HG03039 (cell line): ENCODE measurements at regions not wholly inside any gene's neighbourhood (a gene's known extent, or its start where the extent isn't known, plus 50 kb on each side); places are given as distances from the start of the nearest gene placed in this dataset.

Source experiments
- ATAC-seq: cut with Tn5 transposase; IDR thresholded peaks from one replicate; pipeline ENCODE4 v1.9.1; 2021; ENCODE audit warnings: mild to moderate bottlenecking, moderate library complexity; ENCODE audit not compliant: unreplicated experiment

- no peak for ATAC-seq
These were observed 57.2 kb upstream of the PRDM11 start for GRCh38 chr11:45089251-45089650.

GRCh38 chr11:45089676-45090499 is 56.6 kb upstream of the PRDM11 start:
- no peak for ATAC-seq

GRCh38 chr11:45090607-45091006 is 55.8 kb upstream of the PRDM11 start:
- no peak for ATAC-seq

- no peak for ATAC-seq
These were observed 54.7 kb upstream of the PRDM11 start for GRCh38 chr11:45091563-45092403.

GRCh38 chr11:45092404-45092785 is 54.0 kb upstream of the PRDM11 start:
- ATAC-seq: no peak

GRCh38 chr11:45092901-45093760 is 53.3 kb upstream of the PRDM11 start:
- no peak for ATAC-seq

GRCh38 chr11:45093761-45094455 is 52.5 kb upstream of the PRDM11 start:
- ATAC-seq: no peak

- ATAC-seq: no peak
These were observed 51.3 kb upstream of the PRDM11 start for GRCh38 chr11:45094958-45095690.

GRCh38 chr11:45095691-45096010 is 50.8 kb upstream of the PRDM11 start:
- ATAC-seq: no peak

GRCh38 chr11:45096636-45097035 is 49.8 kb upstream of the PRDM11 start:
- ATAC-seq: no peak
